ENCODE measurements at regions not wholly inside any gene's neighbourhood (a gene's known extent, or its start where the extent isn't known, plus 50 kb on each side); places are given as distances from the start of the nearest gene placed in this dataset.

- TF ChIP-seq NFATC4 (CRISPR knock-in tag; IDR thresholded peaks at IDR 0.05) = no peak
- TF ChIP-seq ZBTB21 (CRISPR knock-in tag; IDR thresholded peaks at IDR 0.05; ENCODE audit: borderline replicate concordance) = no peak
- no peak for TF ChIP-seq CTCF (IDR thresholded peaks at IDR 0.05)
- no peak for TF ChIP-seq MXD4 (CRISPR knock-in tag; IDR thresholded peaks at IDR 0.05; ENCODE audit: borderline replicate concordance)
Observed at GRCh38 chr11:95588821-95589220, 200.8 kb downstream of the FAM76B start.

All from WTC11 (cell line).